Activated CD4-positive, alpha-beta T cell treated with anti-CD3 and anti-CD28 coated beads, Interleukin-2, amount 10 ng/mL, durations not matched to agents 24 days and 14 days (primary cell): ENCODE measurements at regions not wholly inside any gene's neighbourhood (a gene's known extent, or its start where the extent isn't known, plus 50 kb on each side); places are given as distances from the start of the nearest gene placed in this dataset.

Experiments used
- DNase-seq: peaks from one replicate; pipeline ENCODE4 v3.0.0; 2022
- H3K27ac Mint-ChIP-seq: one replicate; pipeline ENCODE4 v1.8.0; 2022; ENCODE audit warnings: mild to moderate bottlenecking, mixed read lengths
- H3K27me3 Mint-ChIP-seq: one replicate; pipeline ENCODE4 v1.8.0; 2022; ENCODE audit warnings: mixed read lengths
- H3K36me3 Mint-ChIP-seq: one replicate; pipeline ENCODE4 v1.8.0; 2022; ENCODE audit warnings: low read depth, mild to moderate bottlenecking, mixed read lengths
- H3K4me1 Mint-ChIP-seq: one replicate; pipeline ENCODE4 v1.8.0; 2021; ENCODE audit warnings: mixed read lengths
- H3K4me3 Mint-ChIP-seq: one replicate; pipeline ENCODE4 v1.8.0; 2022; ENCODE audit warnings: mild to moderate bottlenecking, moderate library complexity, mixed read lengths
- H3K9me3 Mint-ChIP-seq: one replicate; pipeline ENCODE4 v1.8.0; 2021; ENCODE audit warnings: mixed read lengths
- intact Hi-C: fragments of 100-400 bp; cut with micrococcal nuclease; formaldehyde crosslinking; loops from one replicate; pipeline ENCODE4 v1.15.1; 2023

- intact Hi-C loops: no loop called here
- no peak for DNase-seq
- Mint-ChIP-seq H3K36me3 (no peaks in the 10 kb centered on the region), H3K27me3 (no peaks in the 10 kb centered on the region), H3K9me3 (no peaks in the 10 kb centered on the region), H3K27ac (no peak overlapping the region), H3K4me3 (no peak overlapping the region), H3K4me1 (no peaks in the 10 kb centered on the region)
Measured at GRCh38 chr22:49540913-49541692, 286.6 kb downstream of the BRD1 start.

GRCh38 chr22:49540084-49540912, 287.4 kb downstream of the BRD1 start:
- intact Hi-C loops: no loop called here
- Mint-ChIP-seq H3K27ac (no peak overlapping the region), H3K36me3 (no peaks in the 10 kb centered on the region), H3K4me3 (no peak overlapping the region), H3K9me3 (no peaks in the 10 kb centered on the region), H3K27me3 (no peaks in the 10 kb centered on the region), H3K4me1 (no peaks in the 10 kb centered on the region)
- no peak for DNase-seq

- no peak for DNase-seq
- H3K4me3 Mint-ChIP-seq: no peak overlapping the region
- no peaks in the 10 kb centered on the region for H3K36me3 Mint-ChIP-seq
- intact Hi-C loops: no loop called here
- H3K27me3 Mint-ChIP-seq: no peaks in the 10 kb centered on the region
- H3K4me1 Mint-ChIP-seq: no peaks in the 10 kb centered on the region
- H3K9me3 Mint-ChIP-seq: no peaks in the 10 kb centered on the region
- no peak overlapping the region for H3K27ac Mint-ChIP-seq
Measured at GRCh38 chr22:49538006-49538405, 289.7 kb downstream of the BRD1 start.

GRCh38 chr22:49536571-49537131, 291.0 kb downstream of the BRD1 start:
- Mint-ChIP-seq H3K36me3 (no peaks in the 10 kb centered on the region), H3K9me3 (no peaks in the 10 kb centered on the region), H3K27me3 (no peaks in the 10 kb centered on the region), H3K4me1 (no peaks in the 10 kb centered on the region), H3K4me3 (no peak overlapping the region), H3K27ac (no peak overlapping the region)
- no peak for DNase-seq
- intact Hi-C loops: no loop called here

GRCh38 chr22:49535527-49536125, 292.0 kb downstream of the BRD1 start:
- H3K36me3 Mint-ChIP-seq: no peaks in the 10 kb centered on the region
- no peak overlapping the region for H3K27ac Mint-ChIP-seq
- no peak overlapping the region for H3K4me3 Mint-ChIP-seq
- H3K27me3 Mint-ChIP-seq: no peaks in the 10 kb centered on the region
- no peaks in the 10 kb centered on the region for H3K9me3 Mint-ChIP-seq
- intact Hi-C loops: no loop called here
- no peak for DNase-seq
- no peaks in the 10 kb centered on the region for H3K4me1 Mint-ChIP-seq

- Mint-ChIP-seq H3K27ac (no peak overlapping the region), H3K9me3 (no peaks in the 10 kb centered on the region), H3K4me1 (no peaks in the 10 kb centered on the region), H3K36me3 (no peaks in the 10 kb centered on the region), H3K27me3 (no peaks in the 10 kb centered on the region), H3K4me3 (no peak overlapping the region)
- no peak for DNase-seq
- intact Hi-C loops: no loop called here
Measured at GRCh38 chr22:49535126-49535525, 292.5 kb downstream of the BRD1 start.

- no peaks in the 10 kb centered on the region for H3K4me1 Mint-ChIP-seq
Measured at GRCh38 chr22:49534386-49534785, 293.3 kb downstream of the BRD1 start.

GRCh38 chr22:49533886-49534285, 293.8 kb downstream of the BRD1 start:
- H3K4me1 Mint-ChIP-seq: no peaks in the 10 kb centered on the region
- H3K9me3 Mint-ChIP-seq: no peaks in the 10 kb centered on the region
- no peak overlapping the region for H3K4me3 Mint-ChIP-seq

More at GRCh38 chr22:49534386-49534785, 293.3 kb downstream of the BRD1 start:
- no peaks in the 10 kb centered on the region for H3K27me3 Mint-ChIP-seq
- no peaks in the 10 kb centered on the region for H3K36me3 Mint-ChIP-seq
- H3K4me3 Mint-ChIP-seq: no peak overlapping the region
- intact Hi-C loops: no loop called here
- no peak for DNase-seq
- no peaks in the 10 kb centered on the region for H3K9me3 Mint-ChIP-seq
- no peak overlapping the region for H3K27ac Mint-ChIP-seq

GRCh38 chr22:49532869-49533802, 294.5 kb downstream of the BRD1 start:
- Mint-ChIP-seq H3K27me3 (no peaks in the 10 kb centered on the region), H3K4me1 (no peaks in the 10 kb centered on the region), H3K27ac (no peak overlapping the region), H3K9me3 (no peaks in the 10 kb centered on the region), H3K36me3 (no peaks in the 10 kb centered on the region), H3K4me3 (no peak overlapping the region)
- no peak for DNase-seq
- intact Hi-C loops: no loop called here

More at GRCh38 chr22:49533886-49534285, 293.8 kb downstream of the BRD1 start:
- H3K27ac Mint-ChIP-seq: no peak overlapping the region
- intact Hi-C loops: no loop called here
- no peaks in the 10 kb centered on the region for H3K36me3 Mint-ChIP-seq
- no peak for DNase-seq
- H3K27me3 Mint-ChIP-seq: no peaks in the 10 kb centered on the region

GRCh38 chr22:49531368-49531791, 296.3 kb downstream of the BRD1 start:
- Mint-ChIP-seq H3K4me3 (no peak overlapping the region), H3K4me1 (no peaks in the 10 kb centered on the region), H3K9me3 (no peaks in the 10 kb centered on the region), H3K36me3 (no peaks in the 10 kb centered on the region), H3K27me3 (no peaks in the 10 kb centered on the region), H3K27ac (no peak overlapping the region)
- intact Hi-C loops: no loop called here
- DNase-seq: no peak

- intact Hi-C loops: no loop called here
- Mint-ChIP-seq H3K9me3 (no peaks in the 10 kb centered on the region), H3K4me1 (no peaks in the 10 kb centered on the region), H3K27me3 (no peaks in the 10 kb centered on the region), H3K4me3 (no peak overlapping the region), H3K27ac (no peak overlapping the region), H3K36me3 (no peaks in the 10 kb centered on the region)
- DNase-seq: no peak
Measured at GRCh38 chr22:49530671-49531367, 296.9 kb downstream of the BRD1 start.

GRCh38 chr22:49528420-49528720, 299.3 kb downstream of the BRD1 start:
- Mint-ChIP-seq H3K4me3 (no peak overlapping the region), H3K27ac (no peak overlapping the region), H3K27me3 (no peaks in the 10 kb centered on the region), H3K9me3 (no peaks in the 10 kb centered on the region), H3K36me3 (no peaks in the 10 kb centered on the region), H3K4me1 (no peaks in the 10 kb centered on the region)
- DNase-seq: no peak
- intact Hi-C loops: no loop called here
